DND-41 (cell line): ENCODE measurements at regions not wholly inside any gene's neighbourhood (a gene's known extent, or its start where the extent isn't known, plus 50 kb on each side); places are given as distances from the start of the nearest gene placed in this dataset.

Source experiments
- ATAC-seq: fragments of 200-7000 bp; cut with Tn5 transposase; 3 replicates; pipeline ENCODE4 v1.9.1; 2021; ENCODE audit warnings: low read depth; ENCODE audit not compliant: insufficient read depth
- DNase-seq: peaks from one replicate; pipeline ENCODE4 v3.0.0-alpha.2; 2020
- H2AFZ ChIP-seq: 2 replicates; pipeline ENCODE4 v1.6.0; 2012; ENCODE audit warnings: low read depth, low read length
- H3K27ac ChIP-seq: 2 replicates; pipeline ENCODE4 v1.5.1; 2012; ENCODE audit warnings: low read length, inconsistent platforms
- H3K27me3 ChIP-seq: fragments of 200-600 bp; sonication (generic); 2 replicates; pipeline ENCODE4 v1.6.0; 2012; ENCODE audit warnings: low read length, mild to moderate bottlenecking, inconsistent platforms; ENCODE audit not compliant: insufficient read depth, poor library complexity
- H3K36me3 ChIP-seq: 2 replicates; pipeline ENCODE4 v1.5.1; 2012; ENCODE audit warnings: low read length, inconsistent platforms; ENCODE audit not compliant: insufficient read depth
- H3K4me1 ChIP-seq: 2 replicates; pipeline ENCODE4 v1.5.1; 2012; ENCODE audit warnings: mild to moderate bottlenecking, low read length; ENCODE audit not compliant: insufficient read depth
- H3K4me2 ChIP-seq: 2 replicates; pipeline ENCODE4 v1.6.0; 2012; ENCODE audit warnings: mild to moderate bottlenecking, moderate library complexity, low read length, inconsistent platforms; ENCODE audit not compliant: insufficient read depth
- H3K4me3 ChIP-seq, 2 experiments: fragments of 200-600 bp in 1 of 2; shearing (Covaris generic) in 1 of 2; 2 replicates each; pipeline ENCODE4 v1.5.1; 2012 to 2016; ENCODE audit warnings: inconsistent platforms in 2 of 2, low read length in 2 of 2, mild to moderate bottlenecking in 2 of 2, low read depth in 1 of 2, moderate library complexity in 1 of 2
- H3K79me2 ChIP-seq: 2 replicates; pipeline ENCODE4 v1.6.0; 2012; ENCODE audit warnings: low read length, inconsistent platforms; ENCODE audit not compliant: insufficient read depth
- H3K9ac ChIP-seq: 2 replicates; pipeline ENCODE4 v1.6.0; 2012; ENCODE audit warnings: low read depth, mild to moderate bottlenecking, inconsistent platforms, low read length, moderate library complexity
- H3K9me3 ChIP-seq: 2 replicates; pipeline ENCODE4 v1.5.1; 2012; ENCODE audit warnings: low read length, moderate library complexity, mild to moderate bottlenecking, inconsistent platforms; ENCODE audit not compliant: insufficient read depth, severe bottlenecking
- H4K20me1 ChIP-seq: 2 replicates; pipeline ENCODE4 v1.6.0; 2012; ENCODE audit warnings: low read length; ENCODE audit not compliant: insufficient read depth
- EZH2 ChIP-seq: IDR thresholded peaks from 3 replicates; pipeline ENCODE4 v1.6.1; 2012; ENCODE audit warnings: borderline replicate concordance, low read depth, mild to moderate bottlenecking, moderate library complexity, low read length, inconsistent platforms; ENCODE audit not compliant: severe bottlenecking
- TF ChIP-seq, protein P1 (sequence below): IDR thresholded peaks from 2 replicates; pipeline ENCODE4 v1.5.1; 2012; ENCODE audit warnings: borderline replicate concordance, low read length, moderate library complexity, mild to moderate bottlenecking; ENCODE audit not compliant: poor library complexity, severe bottlenecking; ENCODE audit errors: extremely low read depth

DNA sequence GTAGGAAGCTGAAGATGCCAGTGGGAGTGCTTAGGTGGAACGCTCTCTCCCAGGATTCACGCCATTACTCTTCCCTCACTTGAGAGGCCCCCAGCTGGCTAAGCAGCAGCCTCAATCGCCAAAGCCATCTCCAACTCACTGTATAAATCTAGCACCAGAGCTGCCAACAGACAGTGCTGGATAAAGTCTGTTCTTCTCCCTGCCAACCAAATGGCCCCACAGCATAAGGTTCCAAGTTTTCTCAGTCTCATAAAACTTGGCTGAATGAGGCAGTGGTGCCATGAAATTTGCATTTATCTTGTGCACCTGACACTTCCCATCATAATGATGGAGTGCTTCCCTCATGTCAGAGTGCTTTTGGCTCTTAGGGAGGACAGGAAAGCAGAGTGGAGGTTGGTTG is 428.2 kb upstream of the ETAA1 start:
- Histone ChIP-seq H3K36me3 (no peaks in the 10 kb centered on the region), H3K79me2 (no peaks in the 10 kb centered on the region), H3K27me3 (no peaks in the 10 kb centered on the region), H3K4me3 (no peak overlapping the region), H4K20me1 (no peaks in the 10 kb centered on the region), H3K4me2 (no peak overlapping the region), H3K4me1 (no peaks in the 10 kb centered on the region), H3K9ac (no peak overlapping the region), H3K9me3 (no peaks in the 10 kb centered on the region), H2AFZ (no peak overlapping the region), H3K27ac (no peak overlapping the region)
- DNase-seq = no peak
- TF ChIP-seq, protein P1, sequence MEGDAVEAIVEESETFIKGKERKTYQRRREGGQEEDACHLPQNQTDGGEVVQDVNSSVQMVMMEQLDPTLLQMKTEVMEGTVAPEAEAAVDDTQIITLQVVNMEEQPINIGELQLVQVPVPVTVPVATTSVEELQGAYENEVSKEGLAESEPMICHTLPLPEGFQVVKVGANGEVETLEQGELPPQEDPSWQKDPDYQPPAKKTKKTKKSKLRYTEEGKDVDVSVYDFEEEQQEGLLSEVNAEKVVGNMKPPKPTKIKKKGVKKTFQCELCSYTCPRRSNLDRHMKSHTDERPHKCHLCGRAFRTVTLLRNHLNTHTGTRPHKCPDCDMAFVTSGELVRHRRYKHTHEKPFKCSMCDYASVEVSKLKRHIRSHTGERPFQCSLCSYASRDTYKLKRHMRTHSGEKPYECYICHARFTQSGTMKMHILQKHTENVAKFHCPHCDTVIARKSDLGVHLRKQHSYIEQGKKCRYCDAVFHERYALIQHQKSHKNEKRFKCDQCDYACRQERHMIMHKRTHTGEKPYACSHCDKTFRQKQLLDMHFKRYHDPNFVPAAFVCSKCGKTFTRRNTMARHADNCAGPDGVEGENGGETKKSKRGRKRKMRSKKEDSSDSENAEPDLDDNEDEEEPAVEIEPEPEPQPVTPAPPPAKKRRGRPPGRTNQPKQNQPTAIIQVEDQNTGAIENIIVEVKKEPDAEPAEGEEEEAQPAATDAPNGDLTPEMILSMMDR = no peak
- TF ChIP-seq EZH2 = no peak
- ATAC-seq = no peak

DNA sequence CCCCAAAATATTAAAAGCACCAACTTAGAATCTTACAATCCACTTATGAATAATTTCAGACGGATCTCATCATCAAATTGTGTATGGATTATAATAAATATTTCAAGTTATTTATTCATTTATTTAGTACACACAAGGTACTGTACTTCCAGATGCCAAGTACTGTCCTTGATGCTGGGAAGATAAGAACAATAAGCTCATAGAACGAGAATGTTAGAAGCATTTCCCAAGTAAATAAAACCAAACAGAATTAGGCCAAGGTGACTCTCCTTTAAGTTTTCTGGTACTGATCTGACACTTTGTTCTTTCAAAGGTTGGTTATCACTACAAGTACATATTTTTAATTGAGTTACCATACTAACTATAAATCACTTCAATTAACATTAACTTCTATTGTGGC is 416.1 kb upstream of the ETAA1 start:
- Histone ChIP-seq H3K4me1 (no peaks in the 10 kb centered on the region), H3K27ac (no peak overlapping the region), H3K27me3 (no peaks in the 10 kb centered on the region), H3K4me2 (no peak overlapping the region), H2AFZ (no peak overlapping the region), H3K79me2 (no peaks in the 10 kb centered on the region), H4K20me1 (no peaks in the 10 kb centered on the region), H3K9me3 (no peaks in the 10 kb centered on the region), H3K36me3 (no peaks in the 10 kb centered on the region), H3K9ac (no peak overlapping the region), H3K4me3 (no peak overlapping the region)
- no peak for DNase-seq
- TF ChIP-seq, protein P1 = no peak
- TF ChIP-seq EZH2 = no peak
- ATAC-seq = no peak

DNA sequence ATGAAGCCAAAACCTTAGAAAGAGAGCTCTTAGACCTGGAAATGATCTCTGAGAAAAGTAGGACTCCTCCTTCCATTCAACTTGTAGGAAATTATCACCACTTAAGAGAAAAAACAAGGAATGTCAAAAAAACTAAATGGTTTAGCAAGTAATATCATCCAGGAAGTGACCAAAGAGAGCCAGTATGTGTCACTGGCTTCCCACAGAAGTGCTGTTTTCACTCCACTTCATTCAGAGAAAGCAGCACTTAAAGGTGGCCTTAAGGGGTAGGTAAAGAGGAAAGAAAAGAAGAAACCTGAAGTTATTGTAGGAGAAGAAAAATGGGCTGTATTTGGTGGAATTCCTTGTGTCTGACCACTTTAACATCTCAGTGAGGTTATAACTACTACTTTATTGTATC is 414.4 kb upstream of the ETAA1 start:
- H3K4me1 ChIP-seq = no peaks in the 10 kb centered on the region
- H4K20me1 ChIP-seq = no peaks in the 10 kb centered on the region
- no peaks in the 10 kb centered on the region for H3K9me3 ChIP-seq
- no peaks in the 10 kb centered on the region for H3K79me2 ChIP-seq
- TF ChIP-seq, protein P1 = no peak
- TF ChIP-seq EZH2 = no peak
- H3K36me3 ChIP-seq = no peaks in the 10 kb centered on the region
- H3K27me3 ChIP-seq = no peaks in the 10 kb centered on the region
- no peak overlapping the region for H3K4me3 ChIP-seq
- no peak overlapping the region for H3K27ac ChIP-seq
- H3K4me2 ChIP-seq = no peak overlapping the region
- no peak overlapping the region for H2AFZ ChIP-seq
- ATAC-seq (no peak), DNase-seq (no peak)
- H3K9ac ChIP-seq = no peak overlapping the region

DNA sequence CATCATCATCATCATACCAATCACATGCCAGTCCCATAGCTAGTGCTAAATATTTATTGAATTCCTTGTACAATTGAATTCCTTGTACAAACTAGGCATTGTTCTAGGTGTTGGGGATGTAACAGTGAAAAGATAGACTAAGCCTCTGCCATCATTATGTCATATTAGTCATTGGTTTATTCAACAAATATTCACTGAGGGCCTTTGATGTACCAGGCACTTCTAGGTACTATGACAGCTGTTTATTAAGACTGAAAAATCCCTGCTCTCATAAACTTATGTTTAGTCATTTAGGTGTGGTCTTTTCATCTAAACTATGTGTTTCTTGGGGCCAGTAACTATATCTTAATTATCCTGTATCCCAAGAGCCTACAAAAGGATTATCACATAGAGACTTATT is 412.3 kb upstream of the ETAA1 start:
- no peak overlapping the region for H3K4me2 ChIP-seq
- no peak for ATAC-seq
- no peak overlapping the region for H3K27ac ChIP-seq
- H4K20me1 ChIP-seq = no peaks in the 10 kb centered on the region
- H3K27me3 ChIP-seq = no peaks in the 10 kb centered on the region
- no peaks in the 10 kb centered on the region for H3K79me2 ChIP-seq
- no peak overlapping the region for H3K9ac ChIP-seq
- TF ChIP-seq EZH2 = no peak
- TF ChIP-seq, protein P1 = no peak
- no peak overlapping the region for H3K4me3 ChIP-seq
- no peak for DNase-seq
- H3K36me3 ChIP-seq = no peaks in the 10 kb centered on the region
- no peaks in the 10 kb centered on the region for H3K4me1 ChIP-seq
- H2AFZ ChIP-seq = no peak overlapping the region
- H3K9me3 ChIP-seq = no peaks in the 10 kb centered on the region
